Right lobe of liver (tissue), 6 donors: ENCODE measurements at regions not wholly inside any gene's neighbourhood (a gene's known extent, or its start where the extent isn't known, plus 50 kb on each side); places are given as distances from the start of the nearest gene placed in this dataset.

Experiments used
- ATAC-seq, 4 donors: fragments of 200-7000 bp; cut with Tn5 transposase; one replicate each; pipeline ENCODE4 v1.9.1; 2020; ENCODE audit warnings: mild to moderate bottlenecking in 4 of 4, moderate library complexity in 4 of 4
- DNase-seq, 3 donors: peaks; one replicate each; pipeline ENCODE4 v3.0.0-alpha.2; 2020
- H3K27ac ChIP-seq, 3 donors: fragments of 200-600 bp; one replicate each; pipeline ENCODE4 v1.8.0; 2022
- H3K27me3 ChIP-seq, 2 donors: fragments of 200-600 bp; one replicate each; pipeline ENCODE4 v1.8.0; 2022
- H3K36me3 ChIP-seq, 4 donors: fragments of 200-600 bp; sonication (generic) in 1 of 4; one replicate each; pipeline versions ENCODE4 v1.5.1 to v1.8.0; 2017 to 2022; ENCODE audit warnings: control low read depth in 1 of 4
- H3K4me1 ChIP-seq, 4 donors: fragments of 200-600 bp; sonication (generic) in 1 of 4; one replicate each; pipeline versions ENCODE4 v1.5.1 to v1.8.0; 2017 to 2022; ENCODE audit warnings: control low read depth in 1 of 4
- H3K4me3 ChIP-seq, 3 donors: fragments of 200-600 bp; one replicate each; pipeline ENCODE4 v1.8.0; 2022
- H3K9me3 ChIP-seq, 4 donors: fragments of 200-600 bp; sonication (generic) in 1 of 4; one replicate each; pipeline versions ENCODE4 v1.5.1 to v1.8.0; 2017 to 2022; ENCODE audit warnings: control low read depth in 1 of 4
- POLR2A ChIP-seq: fragments of 450-650 bp; IDR thresholded peaks from one replicate; pipeline ENCODE4 v1.6.1; 2017; ENCODE audit warnings: antibody characterized with exemption, mild to moderate bottlenecking
- WGBS: methylation state at CpG from one replicate; pipeline ENCODE4 v1.1.6; 2018; ENCODE audit warnings: low coverage, low lambda C conversion rate; ENCODE audit not compliant: insufficient coverage; ENCODE audit errors: missing lambda C conversion rate; 5-methylcytosine and 5-hydroxymethylcytosine counted together
- intact Hi-C, 2 donors: fragments of 100-400 bp; cut with DNase I; formaldehyde crosslinking; loops; one replicate each; pipeline versions ENCODE4 v1.11.2 to v1.14.1; 2022
- TF ChIP-seq, protein P1 (sequence below), 4 donors: fragments of 200-600 bp in 3 of 4; fragments of 450-650 bp in 1 of 4; IDR thresholded peaks; one replicate each; pipeline versions ENCODE4 v1.5.1 to v1.8.0; 2016 to 2022; ENCODE audit warnings: antibody characterized with exemption in 4 of 4, mild to moderate bottlenecking in 2 of 4
- donor health status: DM: no; HTN: yes; CAD: no.
- donor health status: DM: no; HTN: no; CAD: no.
- donor health status: DM: no; HTN: no; CAD: no.
- donor health status: DM: no; HTN: yes; CAD: no.
- donor health status: DM: no; HTN: yes; CAD: no.

- 17% methylated on average over 9 of the region's 9 CpGs for WGBS
- Histone ChIP-seq H3K4me3 (no peak overlapping the region), H3K9me3 (no peaks in the 10 kb centered on the region), H3K4me1 (no peaks in the 10 kb centered on the region), H3K27ac (no peak overlapping the region), H3K27me3 (no peaks in the 10 kb centered on the region), H3K36me3 (no peaks in the 10 kb centered on the region)
- DNase-seq = no peak
- ATAC-seq = no peak
- intact Hi-C loops = no loop called here
- TF ChIP-seq, protein P1, sequence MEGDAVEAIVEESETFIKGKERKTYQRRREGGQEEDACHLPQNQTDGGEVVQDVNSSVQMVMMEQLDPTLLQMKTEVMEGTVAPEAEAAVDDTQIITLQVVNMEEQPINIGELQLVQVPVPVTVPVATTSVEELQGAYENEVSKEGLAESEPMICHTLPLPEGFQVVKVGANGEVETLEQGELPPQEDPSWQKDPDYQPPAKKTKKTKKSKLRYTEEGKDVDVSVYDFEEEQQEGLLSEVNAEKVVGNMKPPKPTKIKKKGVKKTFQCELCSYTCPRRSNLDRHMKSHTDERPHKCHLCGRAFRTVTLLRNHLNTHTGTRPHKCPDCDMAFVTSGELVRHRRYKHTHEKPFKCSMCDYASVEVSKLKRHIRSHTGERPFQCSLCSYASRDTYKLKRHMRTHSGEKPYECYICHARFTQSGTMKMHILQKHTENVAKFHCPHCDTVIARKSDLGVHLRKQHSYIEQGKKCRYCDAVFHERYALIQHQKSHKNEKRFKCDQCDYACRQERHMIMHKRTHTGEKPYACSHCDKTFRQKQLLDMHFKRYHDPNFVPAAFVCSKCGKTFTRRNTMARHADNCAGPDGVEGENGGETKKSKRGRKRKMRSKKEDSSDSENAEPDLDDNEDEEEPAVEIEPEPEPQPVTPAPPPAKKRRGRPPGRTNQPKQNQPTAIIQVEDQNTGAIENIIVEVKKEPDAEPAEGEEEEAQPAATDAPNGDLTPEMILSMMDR (IDR thresholded peaks at IDR 0.05) = no peak
- TF ChIP-seq POLR2A = no peak
These were observed 120.2 kb downstream of the TRIM29 start for GRCh38 chr11:120017582-120018150.

DNA sequence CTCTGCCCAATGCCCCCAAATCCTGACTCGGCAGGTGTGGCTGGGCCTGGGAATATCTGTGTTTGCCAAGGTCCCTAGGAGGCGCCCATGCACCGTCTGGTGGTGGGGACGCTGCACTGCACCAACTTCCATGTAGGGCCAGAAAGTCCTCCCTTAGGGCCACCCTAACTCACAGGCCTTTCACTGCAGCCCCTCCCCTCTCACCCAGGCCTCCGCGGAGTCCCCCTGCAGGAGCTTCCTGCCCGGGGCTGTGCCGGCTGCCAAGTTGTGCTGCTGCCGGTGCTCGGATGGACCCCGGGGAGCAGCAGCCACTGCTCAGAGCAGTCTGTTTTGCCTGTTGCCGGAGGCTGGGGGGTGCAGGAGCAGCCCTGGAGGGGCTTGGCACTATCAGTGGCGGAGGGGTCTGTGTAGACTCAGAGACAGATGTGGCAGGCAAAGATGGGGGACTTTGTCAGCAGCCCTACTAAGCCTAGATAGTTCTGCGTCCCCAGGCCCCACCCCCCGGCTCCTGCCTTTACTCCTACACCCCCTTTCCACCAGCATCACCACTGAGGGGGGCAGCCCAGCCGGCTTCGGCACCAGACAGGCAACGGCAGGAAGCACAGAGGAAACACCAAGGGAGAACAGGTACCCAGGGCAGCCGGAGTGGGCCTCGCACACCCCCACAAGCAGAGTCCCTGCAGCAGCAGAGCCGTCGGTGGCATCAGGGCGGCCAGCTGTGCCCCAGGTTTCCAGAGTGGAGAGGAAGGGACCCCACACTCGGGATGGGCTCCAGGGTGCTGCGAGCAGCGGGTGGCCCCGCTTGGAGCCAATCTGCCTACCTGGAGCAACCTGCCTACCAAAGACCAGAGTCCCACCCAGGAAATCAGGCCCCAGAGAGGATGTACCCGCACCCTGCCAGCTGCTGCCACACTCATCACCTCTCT lies 124.3 kb downstream of the TRIM29 start:
- DNase-seq = peak in 2 of 3 donors; percentile 55 to 56
- TF ChIP-seq, protein P1 (IDR thresholded peaks at IDR 0.05) = peak; percentile 64 to 74 (median 68)
- no peak for TF ChIP-seq POLR2A
- intact Hi-C loops = no loop called here

GRCh38 chr11:120012245-120012644 lies 125.7 kb downstream of the TRIM29 start:
- ATAC-seq = no peak

More for the DNA sequence above, 124.3 kb downstream of the TRIM29 start:
- 0% methylated on average over 4 of the region's 28 CpGs for WGBS
- no peaks in the 10 kb centered on the region for H3K36me3 ChIP-seq
- no peaks in the 10 kb centered on the region for H3K4me1 ChIP-seq
- H3K27me3 ChIP-seq = no peaks in the 10 kb centered on the region
- no peak overlapping the region for H3K27ac ChIP-seq
- H3K4me3 ChIP-seq = no peak overlapping the region
- peak; percentile 85 to 93 (median 86) for ATAC-seq
- H3K9me3 ChIP-seq = no peaks in the 10 kb centered on the region

DNA sequence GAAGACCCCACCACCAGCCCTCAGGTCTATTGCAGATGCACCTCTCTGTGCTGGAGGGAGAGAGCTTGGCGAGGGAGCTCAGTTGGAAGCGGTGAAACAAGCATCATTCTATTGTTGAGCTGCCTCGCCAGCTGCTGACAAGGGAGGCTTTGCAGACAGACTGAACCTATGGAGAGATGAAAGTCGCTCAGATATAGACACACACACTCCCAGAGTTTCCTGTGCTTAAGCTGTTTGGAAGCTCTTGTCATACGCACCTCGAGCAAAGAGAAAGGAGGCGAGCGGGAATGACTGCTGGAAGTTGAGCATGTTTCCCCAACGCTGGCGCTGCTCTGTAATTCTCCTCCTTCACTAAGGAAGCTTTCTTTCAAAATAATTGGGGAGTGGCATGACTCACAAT lies 126.1 kb downstream of the TRIM29 start:
- H3K36me3 ChIP-seq = no peaks in the 10 kb centered on the region
- ATAC-seq = no peak
- intact Hi-C loops = no loop called here

More at GRCh38 chr11:120012245-120012644, 125.7 kb downstream of the TRIM29 start:
- Histone ChIP-seq H3K4me1 (no peaks in the 10 kb centered on the region), H3K9me3 (no peaks in the 10 kb centered on the region), H3K4me3 (no peak overlapping the region), H3K27me3 (no peaks in the 10 kb centered on the region), H3K36me3 (no peaks in the 10 kb centered on the region), H3K27ac (no peak overlapping the region)
- intact Hi-C loops = no loop called here
- no peak for TF ChIP-seq POLR2A
- TF ChIP-seq, protein P1 (IDR thresholded peaks at IDR 0.05) = no peak
- WGBS = no CpG with 5 or more reads among the region's 7 CpGs
- DNase-seq = no peak

More for the DNA sequence above, 126.1 kb downstream of the TRIM29 start:
- no peak overlapping the region for H3K27ac ChIP-seq
- H3K4me3 ChIP-seq = no peak overlapping the region
- H3K4me1 ChIP-seq = no peaks in the 10 kb centered on the region
- H3K27me3 ChIP-seq = no peaks in the 10 kb centered on the region
- no peak for DNase-seq
- WGBS = 60% methylated on average over 1 of the region's 10 CpGs
- TF ChIP-seq, protein P1 (IDR thresholded peaks at IDR 0.05) = no peak
- TF ChIP-seq POLR2A = no peak
- no peaks in the 10 kb centered on the region for H3K9me3 ChIP-seq
